MCF 10A (cell line): ENCODE measurements at regions not wholly inside any gene's neighbourhood (a gene's known extent, or its start where the extent isn't known, plus 50 kb on each side); places are given as distances from the start of the nearest gene placed in this dataset.

Experiments
- BruUV-seq: library from RNA; stranded (reverse); fragments of 400-500 nt; replicated peaks from 2 replicates; lab custom pipeline; 2021; lab: Mats Ljungman, UMichigan
- CTCF ChIA-PET: fragments of 300-600 bp; sonication (Branson Sonifier 250); formaldehyde crosslinking; extraction: SDS; loops from one replicate; lab custom pipeline; 2021; ENCODE audit warnings: antibody characterized with exemption, inconsistent platforms; lab: Yijun Ruan, JAX
- POLR2A ChIA-PET: fragments of 300-600, 350-650 bp; sonication (Branson Sonifier 250); formaldehyde crosslinking; extraction: SDS; loops from one replicate; lab custom pipeline; 2020; ENCODE audit warnings: antibody characterized with exemption, inconsistent platforms; lab: Yijun Ruan, JAX
- DNase-seq: peaks from one replicate; pipeline ENCODE4 v3.0.0-alpha.2; 2018; ENCODE audit not compliant: unreplicated experiment
- H3K27ac Mint-ChIP-seq: one replicate; pipeline ENCODE4 v1.8.0; 2022; ENCODE audit warnings: mild to moderate bottlenecking, low read depth, mixed read lengths; ENCODE audit not compliant: unreplicated experiment
- H3K27me3 Mint-ChIP-seq: one replicate; pipeline ENCODE4 v1.8.0; 2022; ENCODE audit warnings: mixed read lengths; ENCODE audit not compliant: insufficient read depth, unreplicated experiment
- H3K36me3 Mint-ChIP-seq: one replicate; pipeline ENCODE4 v1.8.0; 2022; ENCODE audit warnings: mild to moderate bottlenecking, moderate library complexity, mixed read lengths; ENCODE audit not compliant: insufficient read depth, unreplicated experiment
- H3K4me1 Mint-ChIP-seq: one replicate; pipeline ENCODE4 v1.8.0; 2022; ENCODE audit warnings: mixed read lengths; ENCODE audit not compliant: insufficient read depth, unreplicated experiment
- H3K4me3 Mint-ChIP-seq: one replicate; pipeline ENCODE4 v1.8.0; 2022; ENCODE audit warnings: mild to moderate bottlenecking, moderate library complexity, mixed read lengths; ENCODE audit not compliant: unreplicated experiment
- H3K9me3 Mint-ChIP-seq: one replicate; pipeline ENCODE4 v1.8.0; 2022; ENCODE audit warnings: mixed read lengths; ENCODE audit not compliant: unreplicated experiment
- CTCF ChIP-seq: fragments of 200-600 bp; IDR thresholded peaks from one replicate; pipeline ENCODE4 v1.8.0; 2022; ENCODE audit warnings: antibody characterized with exemption, mild to moderate bottlenecking; ENCODE audit not compliant: unreplicated experiment
- intact Hi-C: fragments of 100-400 bp; cut with micrococcal nuclease; formaldehyde crosslinking; loops from 2 replicates; pipeline ENCODE4 v1.14.1; 2022

GRCh38 chr1:95650631-95651030 lies 416.6 kb downstream of the RWDD3 start:
- ChIA-PET CTCF (no interaction called here), POLR2A (interaction anchor here (0.6 to 1.7 kb wide), 4 partner anchors 8 to 473 kb away, joined by 3 to 5 read pairs (median 3); no protein-coding TSS in a partner anchor)
- no peaks in the 10 kb centered on the region for H3K4me1 Mint-ChIP-seq
- H3K9me3 Mint-ChIP-seq: peaks cover 5% of the 10 kb centered on the region
- BruUV-seq: no TSS peak
- TF ChIP-seq CTCF: no peak
- H3K36me3 Mint-ChIP-seq: no peaks in the 10 kb centered on the region
- H3K27me3 Mint-ChIP-seq: no peaks in the 10 kb centered on the region
- H3K27ac Mint-ChIP-seq: no peak overlapping the region
- H3K4me3 Mint-ChIP-seq: no peak overlapping the region
- intact Hi-C loops: no loop called here
- peak; percentile 72 for DNase-seq

- POLR2A ChIA-PET: no interaction called here
- TF ChIP-seq CTCF: no peak
- H3K9me3 Mint-ChIP-seq: no peaks in the 10 kb centered on the region
- intact Hi-C loops: no loop called here
- no peaks in the 10 kb centered on the region for H3K36me3 Mint-ChIP-seq
- no peak overlapping the region for H3K4me3 Mint-ChIP-seq
- H3K4me1 Mint-ChIP-seq: no peaks in the 10 kb centered on the region
- no TSS peak for BruUV-seq
- CTCF ChIA-PET: interaction anchor here (0.5 to 1.2 kb wide), 4 partner anchors 8 to 1207 kb away, joined by 3 to 4 read pairs (median 3); no protein-coding TSS in a partner anchor
- no peaks in the 10 kb centered on the region for H3K27me3 Mint-ChIP-seq
- DNase-seq: no peak
- no peak overlapping the region for H3K27ac Mint-ChIP-seq
Observed at GRCh38 chr1:95652423-95652965, 418.5 kb downstream of the RWDD3 start.

GRCh38 chr1:95653618-95654017 lies 419.6 kb downstream of the RWDD3 start:
- no TSS peak for BruUV-seq
- Mint-ChIP-seq H3K36me3 (no peaks in the 10 kb centered on the region), H3K4me3 (no peak overlapping the region), H3K27me3 (no peaks in the 10 kb centered on the region), H3K9me3 (no peaks in the 10 kb centered on the region), H3K27ac (no peak overlapping the region), H3K4me1 (no peaks in the 10 kb centered on the region)
- intact Hi-C loops: no loop called here
- DNase-seq: no peak
- POLR2A ChIA-PET: interaction anchor here (0.5 kb wide), 1 partner anchor 282 kb away, joined by 3 read pairs; no protein-coding TSS in a partner anchor
- TF ChIP-seq CTCF: no peak
- CTCF ChIA-PET: interaction anchor here (0.6 kb wide), 1 partner anchor 27 kb away, joined by 4 read pairs; no protein-coding TSS in a partner anchor

GRCh38 chr1:95655321-95656020 lies 421.5 kb downstream of the RWDD3 start:
- no peaks in the 10 kb centered on the region for H3K9me3 Mint-ChIP-seq
- no peak for TF ChIP-seq CTCF
- CTCF ChIA-PET: interaction anchor here (0.9 kb wide), 1 partner anchor 64 kb away, joined by 3 read pairs; no protein-coding TSS in a partner anchor

More at GRCh38 chr1:95655321-95656020, 421.5 kb downstream of the RWDD3 start:
- no peak for DNase-seq
- H3K27ac Mint-ChIP-seq: no peak overlapping the region
- no peak overlapping the region for H3K4me3 Mint-ChIP-seq
- H3K4me1 Mint-ChIP-seq: no peaks in the 10 kb centered on the region
- no TSS peak for BruUV-seq
- POLR2A ChIA-PET: no interaction called here
- no peaks in the 10 kb centered on the region for H3K27me3 Mint-ChIP-seq
- intact Hi-C loops: no loop called here
- H3K36me3 Mint-ChIP-seq: no peaks in the 10 kb centered on the region
